GM19395 (cell line): ENCODE measurements at regions not wholly inside any gene's neighbourhood (a gene's known extent, or its start where the extent isn't known, plus 50 kb on each side); places are given as distances from the start of the nearest gene placed in this dataset.

Experiments
- ATAC-seq: cut with Tn5 transposase; IDR thresholded peaks from one replicate; pipeline ENCODE4 v1.9.1; 2021; ENCODE audit warnings: mild to moderate bottlenecking, moderate library complexity; ENCODE audit not compliant: unreplicated experiment

GRCh38 chr5:135249658-135250057 is 149.4 kb downstream of the MACROH2A1 start:
- ATAC-seq: no peak

GRCh38 chr5:135248801-135249231 is 150.2 kb downstream of the MACROH2A1 start:
- ATAC-seq: no peak

GRCh38 chr5:135246923-135247795 is 151.9 kb downstream of the MACROH2A1 start:
- no peak for ATAC-seq

GRCh38 chr5:135246605-135246922 is 152.5 kb downstream of the MACROH2A1 start:
- no peak for ATAC-seq

GRCh38 chr5:135245521-135246499 is 153.2 kb downstream of the MACROH2A1 start:
- ATAC-seq: no peak

GRCh38 chr5:135244620-135245021 is 154.4 kb downstream of the MACROH2A1 start:
- no peak for ATAC-seq

- ATAC-seq: no peak
These were observed 155.3 kb downstream of the MACROH2A1 start for GRCh38 chr5:135243556-135244285.

- ATAC-seq: no peak
These were observed 156.0 kb downstream of the MACROH2A1 start for GRCh38 chr5:135242866-135243555.

- no peak for ATAC-seq
These were observed 156.8 kb downstream of the MACROH2A1 start for GRCh38 chr5:135242021-135242865.

GRCh38 chr5:135241536-135241935 is 157.5 kb downstream of the MACROH2A1 start:
- ATAC-seq: no peak

- ATAC-seq: no peak
These were observed 158.2 kb downstream of the MACROH2A1 start for GRCh38 chr5:135240781-135241360.

GRCh38 chr5:135240283-135240633 is 158.8 kb downstream of the MACROH2A1 start:
- ATAC-seq: no peak

- ATAC-seq: no peak
These were observed 159.4 kb downstream of the MACROH2A1 start for GRCh38 chr5:135239453-135240282.

GRCh38 chr5:135238622-135239452 is 160.2 kb downstream of the MACROH2A1 start:
- no peak for ATAC-seq

- no peak for ATAC-seq
These were observed 161.3 kb downstream of the MACROH2A1 start for GRCh38 chr5:135237748-135238103.

- no peak for ATAC-seq
These were observed 161.9 kb downstream of the MACROH2A1 start for GRCh38 chr5:135236908-135237747.
